GM12878 (cell line): ENCODE measurements at regions not wholly inside any gene's neighbourhood (a gene's known extent, or its start where the extent isn't known, plus 50 kb on each side); places are given as distances from the start of the nearest gene placed in this dataset.

Source experiments
- ATAC-seq: fragments of 200-7000 bp; cut with Tn5 transposase; 3 replicates; pipeline ENCODE4 v1.9.1; 2020; ENCODE audit warnings: mild to moderate bottlenecking, moderate library complexity
- BruUV-seq: library from RNA; stranded (reverse); fragments of 400-500 nt; replicated peaks from 2 replicates; lab custom pipeline; 2021; lab: Mats Ljungman, UMichigan
- CTCF ChIA-PET: fragments of 300-600 bp; sonication (Branson Sonifier 250); formaldehyde crosslinking; extraction: SDS; loops from one replicate; lab custom pipeline; 2021; ENCODE audit warnings: inconsistent platforms; lab: Yijun Ruan, JAX
- POLR2A ChIA-PET: fragments of 350-600 bp; formaldehyde crosslinking; extraction: SDS; loops from one replicate; lab custom pipeline; 2021; ENCODE audit warnings: inconsistent platforms; lab: Charles Lee
- RAD21 ChIA-PET: fragments of 300-600 bp; sonication (Branson Sonifier 250); formaldehyde crosslinking; loops from one replicate; lab custom pipeline; 2023; ENCODE audit warnings: antibody characterized with exemption; ENCODE audit not compliant: unreplicated experiment; lab: Charles Lee
- SMC1A ChIA-PET: fragments of 300-600 bp; sonication (Branson Sonifier 250); formaldehyde crosslinking; loops from one replicate; lab custom pipeline; 2023; ENCODE audit not compliant: unreplicated experiment, uncharacterized antibody; lab: Charles Lee
- DNase-seq: peaks from one replicate; pipeline ENCODE4 v3.0.0-alpha.2; 2011; ENCODE audit warnings: low read depth, low spot score
- FAIRE-seq: peaks from 3 replicates; lab custom pipeline; 2011; peaks lifted over from hg19 to GRCh38; lab: Jason Lieb, UNC
- H2AFZ ChIP-seq: 2 replicates; pipeline ENCODE4 v1.6.0; 2011; ENCODE audit warnings: low read depth, low read length, control low read depth; ENCODE audit not compliant: control insufficient read depth
- H3K27ac ChIP-seq: 2 replicates; pipeline ENCODE4 v1.5.1; 2011; ENCODE audit warnings: control low read depth; ENCODE audit not compliant: control insufficient read depth, insufficient read depth
- H3K27me3 ChIP-seq, 2 experiments: replicated peaks in 1 of 2; 2 replicates each; pipeline versions ENCODE4 v1.6.0 to v1.6.1; 2011; ENCODE audit warnings: low read length in 1 of 2; ENCODE audit not compliant: control insufficient read depth in 2 of 2, insufficient read depth in 2 of 2
- H3K36me3 ChIP-seq, 2 experiments: 2 replicates each; pipeline ENCODE4 v1.5.1; 2011; ENCODE audit warnings: low read length in 1 of 2; ENCODE audit not compliant: control insufficient read depth in 2 of 2, insufficient read depth in 2 of 2
- H3K4me1 ChIP-seq: 2 replicates; pipeline ENCODE4 v1.6.1; 2011; ENCODE audit warnings: mild to moderate bottlenecking, low read length, moderate library complexity, mixed read lengths; ENCODE audit not compliant: control insufficient read depth, insufficient read depth
- H3K4me2 ChIP-seq: 2 replicates; pipeline ENCODE4 v1.6.0; 2011; ENCODE audit warnings: control low read depth; ENCODE audit not compliant: control insufficient read depth, insufficient read depth
- H3K4me3 ChIP-seq: fragments of 200-600 bp; sonication (generic); 2 replicates; pipeline ENCODE4 v1.5.1; 2016
- H3K79me2 ChIP-seq: 2 replicates; pipeline ENCODE4 v1.6.0; 2011; ENCODE audit warnings: low read length; ENCODE audit not compliant: control insufficient read depth, insufficient read depth
- H3K9ac ChIP-seq: 2 replicates; pipeline ENCODE4 v1.8.0; 2011; ENCODE audit warnings: low read length, control low read depth, mixed read lengths; ENCODE audit not compliant: control insufficient read depth, insufficient read depth
- H3K9me3 ChIP-seq: replicated peaks from 3 replicates; pipeline ENCODE4 v1.5.1; 2011; ENCODE audit warnings: mild to moderate bottlenecking, low read length; ENCODE audit not compliant: control insufficient read depth, insufficient read depth
- H4K20me1 ChIP-seq: 2 replicates; pipeline ENCODE4 v1.6.0; 2011; ENCODE audit not compliant: control insufficient read depth, insufficient read depth
- ATF7 ChIP-seq: fragments of 450-650 bp; IDR thresholded peaks from 2 replicates; pipeline ENCODE4 v1.6.1; 2016; ENCODE audit warnings: low read depth, mild to moderate bottlenecking
- CHD1 ChIP-seq: IDR thresholded peaks from 2 replicates; pipeline ENCODE4 v1.6.1; 2012; ENCODE audit warnings: low read depth, low read length, improper control_type of control experiment
- DPF2 ChIP-seq: fragments of 450-650 bp; IDR thresholded peaks from 2 replicates; pipeline ENCODE4 v1.6.1; 2017; ENCODE audit warnings: mild to moderate bottlenecking
- ETV6 ChIP-seq, 2 experiments: fragments of 450-650 bp in 1 of 2; IDR thresholded peaks in 1 of 2; conservative IDR thresholded peaks in 1 of 2; 2 replicates each; pipeline ENCODE4 v1.6.1; 2014; ENCODE audit warnings: antibody characterized with exemption in 1 of 2, borderline replicate concordance in 1 of 2, low read depth in 1 of 2, mild to moderate bottlenecking in 1 of 2, moderate library complexity in 1 of 2
- MEF2A ChIP-seq: IDR thresholded peaks from 2 replicates; pipeline ENCODE4 v1.6.1; 2011; ENCODE audit warnings: low read depth, mild to moderate bottlenecking, low read length, moderate library complexity; ENCODE audit not compliant: insufficient read depth
- MEF2B ChIP-seq: fragments of 450-650 bp; IDR thresholded peaks from 2 replicates; pipeline ENCODE4 v1.6.1; 2018; ENCODE audit warnings: mild to moderate bottlenecking, moderate library complexity; ENCODE audit not compliant: partially characterized antibody, poor library complexity, severe bottlenecking
- MYB ChIP-seq: fragments of 150-350 bp; IDR thresholded peaks from 2 replicates; pipeline ENCODE4 v1.6.1; 2014; ENCODE audit warnings: mild to moderate bottlenecking, low read depth, low read length, borderline replicate concordance
- NBN ChIP-seq: fragments of 450-650 bp; IDR thresholded peaks from 2 replicates; pipeline ENCODE4 v1.6.1; 2016
- RBBP5 ChIP-seq: fragments of 200-600 bp; sonication (generic); conservative IDR thresholded peaks from 2 replicates; pipeline ENCODE4 v1.6.1; 2016
- SPI1 ChIP-seq: IDR thresholded peaks from 2 replicates; pipeline ENCODE4 v1.6.1; 2011; ENCODE audit warnings: low read depth, mild to moderate bottlenecking, low read length, moderate library complexity, borderline replicate concordance; ENCODE audit not compliant: insufficient read depth
- SREBF1 ChIP-seq: IDR thresholded peaks from 2 replicates; pipeline ENCODE4 v1.6.1; 2012; ENCODE audit warnings: mild to moderate bottlenecking, low read length
- SUZ12 ChIP-seq: fragments of 200-600 bp; sonication (generic); IDR thresholded peaks from one replicate; pipeline ENCODE4 v1.6.1; 2018; ENCODE audit warnings: antibody characterized with exemption, mild to moderate bottlenecking; ENCODE audit not compliant: unreplicated experiment
- ZSCAN29 ChIP-seq: fragments of 450-650 bp; IDR thresholded peaks from 2 replicates; pipeline ENCODE4 v1.6.1; 2017; ENCODE audit warnings: mild to moderate bottlenecking, moderate library complexity
- WGBS: methylation state at CpG from one replicate; pipeline ENCODE4 v1.1.6; 2016; ENCODE audit warnings: low lambda C conversion rate; ENCODE audit not compliant: insufficient replicate concordance, insufficient coverage; ENCODE audit errors: missing lambda C conversion rate; 5-methylcytosine and 5-hydroxymethylcytosine counted together
- in situ Hi-C: fragments of 300-500 bp; cut with MboI; formaldehyde crosslinking; loops from 9 replicates; pipeline ENCODE4 v1.14.3; 2018; ENCODE audit warnings: mixed read lengths
- intact Hi-C: fragments of 100-400 bp; cut with micrococcal nuclease; formaldehyde crosslinking; loops from one replicate; pipeline ENCODE4 v1.14.2; 2022; ENCODE audit not compliant: unreplicated experiment
- TF ChIP-seq, protein P1 (sequence below): fragments of 450-650 bp; formaldehyde crosslinking; IDR thresholded peaks from 2 replicates; pipeline ENCODE4 v1.4.0; 2022; ENCODE audit warnings: mild to moderate bottlenecking, moderate library complexity
- TF ChIP-seq, protein P2 (sequence below): fragments of 450-650 bp; IDR thresholded peaks from 2 replicates; pipeline ENCODE4 v1.6.1; 2016; ENCODE audit warnings: mild to moderate bottlenecking, moderate library complexity, borderline replicate concordance
- TF ChIP-seq, protein P3 (sequence below): fragments of 150-350 bp; IDR thresholded peaks from 2 replicates; pipeline ENCODE4 v1.6.1; 2014; ENCODE audit warnings: mild to moderate bottlenecking, low read depth, low read length

DNA sequence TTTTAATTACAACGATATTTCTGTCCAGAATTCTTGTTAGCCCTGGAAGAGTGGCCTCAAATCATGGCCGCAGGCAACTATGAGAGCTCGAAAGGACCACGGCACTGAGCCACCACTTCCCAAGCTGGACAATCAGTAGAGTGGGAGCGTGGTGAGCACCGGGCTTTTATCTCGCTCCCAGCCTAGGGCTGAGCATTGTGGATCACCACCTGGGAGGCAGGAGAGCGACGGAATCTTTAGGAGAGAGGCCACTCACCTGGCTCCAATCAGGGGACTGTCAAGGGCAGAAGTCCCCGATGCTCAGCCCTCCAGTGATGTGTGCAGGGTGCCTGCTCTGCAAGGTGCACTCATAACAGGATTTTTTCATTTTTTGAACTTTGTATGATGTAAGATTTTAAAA, 377.1 kb upstream of the B3GAT1 start (continued):
- no peak for TF ChIP-seq MEF2B
- TF ChIP-seq SPI1 = no peak
- TF ChIP-seq, all 136 proteins: peak for 0

DNA sequence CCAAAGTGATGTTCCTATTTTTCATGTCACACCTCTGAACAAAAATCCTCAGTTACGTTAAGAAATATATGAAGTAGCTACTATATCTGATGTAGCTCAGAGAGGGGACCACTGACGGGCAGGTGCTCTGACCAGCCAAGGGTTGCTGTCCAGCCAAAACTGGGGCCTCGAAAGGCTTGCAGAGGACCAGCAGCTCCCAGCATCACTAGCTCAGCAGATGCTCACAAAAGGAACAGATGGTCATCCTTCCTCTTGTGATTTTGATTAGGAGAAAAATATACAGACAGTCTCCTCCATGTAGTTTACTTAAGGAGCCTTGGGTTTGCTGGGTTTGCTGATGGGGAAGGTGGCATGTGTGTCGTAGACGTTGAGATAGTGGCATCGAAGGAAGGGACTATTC, 374.6 kb upstream of the B3GAT1 start:
- no peak overlapping the region for H3K4me2 ChIP-seq
- CTCF ChIA-PET = no interaction called here
- DNase-seq (no peak), FAIRE-seq (no peak), ATAC-seq (no peak)
- RAD21 ChIA-PET = no interaction called here
- POLR2A ChIA-PET = no interaction called here
- no TSS peak for BruUV-seq
- no peak overlapping the region for H3K27ac ChIP-seq
- no peaks in the 10 kb centered on the region for H3K79me2 ChIP-seq
- no peak overlapping the region for H3K4me3 ChIP-seq
- no peaks in the 10 kb centered on the region for H3K36me3 ChIP-seq
- no peaks in the 10 kb centered on the region for H3K4me1 ChIP-seq
- no peak overlapping the region for H2AFZ ChIP-seq
- intact Hi-C loops = no loop called here
- H4K20me1 ChIP-seq = no peaks in the 10 kb centered on the region
- 30% methylated on average over 6 of the region's 6 CpGs for WGBS
- no peaks in the 10 kb centered on the region for H3K9me3 ChIP-seq
- peaks cover 0 to 2% of the 10 kb centered on the region in 2 experiments; a peak in 2 of 4 replicates for H3K27me3 ChIP-seq
- SMC1A ChIA-PET = no interaction called here
- in situ Hi-C loops = no loop called here
- H3K9ac ChIP-seq = no peak overlapping the region
- TF ChIP-seq ETV6 (conservative IDR thresholded peaks at IDR 0.05 in 1 of 2, IDR thresholded peaks at IDR 0.05 in 1 of 2; ENCODE audit: borderline replicate concordance in 1 of 2, low read depth in 1 of 2) = no peak
- TF ChIP-seq, protein P1, sequence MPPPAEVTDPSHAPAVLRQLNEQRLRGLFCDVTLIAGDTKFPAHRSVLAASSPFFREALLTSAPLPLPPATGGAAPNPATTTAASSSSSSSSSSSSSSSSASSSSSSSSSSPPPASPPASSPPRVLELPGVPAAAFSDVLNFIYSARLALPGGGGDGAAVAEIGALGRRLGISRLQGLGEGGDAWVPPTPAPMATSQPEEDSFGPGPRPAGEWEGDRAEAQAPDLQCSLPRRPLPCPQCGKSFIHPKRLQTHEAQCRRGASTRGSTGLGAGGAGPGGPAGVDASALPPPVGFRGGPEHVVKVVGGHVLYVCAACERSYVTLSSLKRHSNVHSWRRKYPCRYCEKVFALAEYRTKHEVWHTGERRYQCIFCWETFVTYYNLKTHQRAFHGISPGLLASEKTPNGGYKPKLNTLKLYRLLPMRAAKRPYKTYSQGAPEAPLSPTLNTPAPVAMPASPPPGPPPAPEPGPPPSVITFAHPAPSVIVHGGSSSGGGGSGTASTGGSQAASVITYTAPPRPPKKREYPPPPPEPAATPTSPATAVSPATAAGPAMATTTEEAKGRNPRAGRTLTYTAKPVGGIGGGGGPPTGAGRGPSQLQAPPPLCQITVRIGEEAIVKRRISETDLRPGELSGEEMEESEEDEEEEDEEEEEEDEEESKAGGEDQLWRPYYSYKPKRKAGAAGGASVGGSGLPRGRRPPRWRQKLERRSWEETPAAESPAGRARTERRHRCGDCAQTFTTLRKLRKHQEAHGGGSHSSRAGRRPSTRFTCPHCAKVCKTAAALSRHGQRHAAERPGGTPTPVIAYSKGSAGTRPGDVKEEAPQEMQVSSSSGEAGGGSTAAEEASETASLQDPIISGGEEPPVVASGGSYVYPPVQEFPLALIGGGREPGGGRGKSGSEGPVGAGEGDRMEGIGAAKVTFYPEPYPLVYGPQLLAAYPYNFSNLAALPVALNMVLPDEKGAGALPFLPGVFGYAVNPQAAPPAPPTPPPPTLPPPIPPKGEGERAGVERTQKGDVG (CRISPR knock-in tag) = no peak
- no peak for TF ChIP-seq CHD1
- TF ChIP-seq DPF2 = no peak
- TF ChIP-seq ZSCAN29 = no peak
- TF ChIP-seq, protein P2, sequence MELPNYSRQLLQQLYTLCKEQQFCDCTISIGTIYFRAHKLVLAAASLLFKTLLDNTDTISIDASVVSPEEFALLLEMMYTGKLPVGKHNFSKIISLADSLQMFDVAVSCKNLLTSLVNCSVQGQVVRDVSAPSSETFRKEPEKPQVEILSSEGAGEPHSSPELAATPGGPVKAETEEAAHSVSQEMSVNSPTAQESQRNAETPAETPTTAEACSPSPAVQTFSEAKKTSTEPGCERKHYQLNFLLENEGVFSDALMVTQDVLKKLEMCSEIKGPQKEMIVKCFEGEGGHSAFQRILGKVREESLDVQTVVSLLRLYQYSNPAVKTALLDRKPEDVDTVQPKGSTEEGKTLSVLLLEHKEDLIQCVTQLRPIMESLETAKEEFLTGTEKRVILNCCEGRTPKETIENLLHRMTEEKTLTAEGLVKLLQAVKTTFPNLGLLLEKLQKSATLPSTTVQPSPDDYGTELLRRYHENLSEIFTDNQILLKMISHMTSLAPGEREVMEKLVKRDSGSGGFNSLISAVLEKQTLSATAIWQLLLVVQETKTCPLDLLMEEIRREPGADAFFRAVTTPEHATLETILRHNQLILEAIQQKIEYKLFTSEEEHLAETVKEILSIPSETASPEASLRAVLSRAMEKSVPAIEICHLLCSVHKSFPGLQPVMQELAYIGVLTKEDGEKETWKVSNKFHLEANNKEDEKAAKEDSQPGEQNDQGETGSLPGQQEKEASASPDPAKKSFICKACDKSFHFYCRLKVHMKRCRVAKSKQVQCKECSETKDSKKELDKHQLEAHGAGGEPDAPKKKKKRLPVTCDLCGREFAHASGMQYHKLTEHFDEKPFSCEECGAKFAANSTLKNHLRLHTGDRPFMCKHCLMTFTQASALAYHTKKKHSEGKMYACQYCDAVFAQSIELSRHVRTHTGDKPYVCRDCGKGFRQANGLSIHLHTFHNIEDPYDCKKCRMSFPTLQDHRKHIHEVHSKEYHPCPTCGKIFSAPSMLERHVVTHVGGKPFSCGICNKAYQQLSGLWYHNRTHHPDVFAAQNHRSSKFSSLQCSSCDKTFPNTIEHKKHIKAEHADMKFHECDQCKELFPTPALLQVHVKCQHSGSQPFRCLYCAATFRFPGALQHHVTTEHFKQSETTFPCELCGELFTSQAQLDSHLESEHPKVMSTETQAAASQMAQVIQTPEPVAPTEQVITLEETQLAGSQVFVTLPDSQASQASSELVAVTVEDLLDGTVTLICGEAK = no peak
- TF ChIP-seq, protein P3, sequence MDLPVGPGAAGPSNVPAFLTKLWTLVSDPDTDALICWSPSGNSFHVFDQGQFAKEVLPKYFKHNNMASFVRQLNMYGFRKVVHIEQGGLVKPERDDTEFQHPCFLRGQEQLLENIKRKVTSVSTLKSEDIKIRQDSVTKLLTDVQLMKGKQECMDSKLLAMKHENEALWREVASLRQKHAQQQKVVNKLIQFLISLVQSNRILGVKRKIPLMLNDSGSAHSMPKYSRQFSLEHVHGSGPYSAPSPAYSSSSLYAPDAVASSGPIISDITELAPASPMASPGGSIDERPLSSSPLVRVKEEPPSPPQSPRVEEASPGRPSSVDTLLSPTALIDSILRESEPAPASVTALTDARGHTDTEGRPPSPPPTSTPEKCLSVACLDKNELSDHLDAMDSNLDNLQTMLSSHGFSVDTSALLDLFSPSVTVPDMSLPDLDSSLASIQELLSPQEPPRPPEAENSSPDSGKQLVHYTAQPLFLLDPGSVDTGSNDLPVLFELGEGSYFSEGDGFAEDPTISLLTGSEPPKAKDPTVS = no peak
- TF ChIP-seq SUZ12 = no peak
- no peak for TF ChIP-seq MEF2A
- TF ChIP-seq RBBP5 = no peak
- no peak for TF ChIP-seq NBN
- TF ChIP-seq MYB = no peak
- TF ChIP-seq SREBF1 = no peak
- TF ChIP-seq ATF7 = no peak
